IPS DF 4.7 (cell line): ENCODE measurements at regions not wholly inside any gene's neighbourhood (a gene's known extent, or its start where the extent isn't known, plus 50 kb on each side); places are given as distances from the start of the nearest gene placed in this dataset.
"Not testable (repeated sequence)": the region's sequence is repeated elsewhere in the genome, so short reads cannot be mapped to it uniquely, and the experiment has no call there.

Source experiments
- DNase-seq: peaks from one replicate; pipeline ENCODE4 v3.0.0-alpha.2; 2013; ENCODE audit warnings: low spot score; ENCODE audit errors: extremely low read depth

- no peak for DNase-seq
Observed at GRCh38 chr21:28212061-28212460, 780.6 kb downstream of the LTN1 start.

- DNase-seq, result no peak
Observed at GRCh38 chr21:28207436-28208173, 785.1 kb downstream of the LTN1 start.

- DNase-seq, result no peak
Observed at GRCh38 chr21:28200726-28201125, 792.0 kb downstream of the LTN1 start.

- no peak for DNase-seq
Observed at GRCh38 chr21:28196981-28197380, 795.7 kb downstream of the LTN1 start.

GRCh38 chr21:28193189-28193588, 799.5 kb downstream of the LTN1 start:
- DNase-seq, result no peak

GRCh38 chr21:28186604-28187003, 806.1 kb downstream of the LTN1 start:
- DNase-seq, result no peak

- no peak for DNase-seq
Observed at GRCh38 chr21:28181730-28182129, 810.9 kb downstream of the LTN1 start.

- no peak for DNase-seq
Observed at GRCh38 chr21:28179136-28179535, 813.5 kb downstream of the LTN1 start.

- no peak for DNase-seq
Observed at GRCh38 chr21:28177124-28177523, 815.6 kb downstream of the LTN1 start.

GRCh38 chr21:28174701-28175100, 818.0 kb downstream of the LTN1 start:
- DNase-seq, result no peak

- DNase-seq, result no peak
Observed at GRCh38 chr21:28174006-28174405, 818.7 kb downstream of the LTN1 start.

- DNase-seq, result no peak
Observed at GRCh38 chr21:28172376-28172775, 820.3 kb downstream of the LTN1 start.

GRCh38 chr21:28167366-28167765, 825.3 kb downstream of the LTN1 start:
- DNase-seq, result no peak

- DNase-seq, result not testable (repeated sequence)
Observed at GRCh38 chr21:28164519-28164918, 828.2 kb downstream of the LTN1 start.

- not testable (repeated sequence) for DNase-seq
Observed at GRCh38 chr21:28162052-28162451, 830.6 kb downstream of the LTN1 start.

- DNase-seq, result no peak
Observed at GRCh38 chr21:28160378-28160777, 832.3 kb downstream of the LTN1 start.

- DNase-seq, result no peak
Observed at GRCh38 chr21:28159396-28159795, 833.3 kb downstream of the LTN1 start.

GRCh38 chr21:28156590-28156989, 836.1 kb downstream of the LTN1 start:
- no peak for DNase-seq

GRCh38 chr21:28154121-28154520, 838.6 kb downstream of the LTN1 start:
- no peak for DNase-seq

- DNase-seq, result no peak
Observed at GRCh38 chr21:28152732-28153131, 839.9 kb downstream of the LTN1 start.

- no peak for DNase-seq
Observed at GRCh38 chr21:28151758-28152157, 840.9 kb downstream of the LTN1 start.

GRCh38 chr21:28150778-28151177, 841.9 kb downstream of the LTN1 start:
- DNase-seq, result no peak

GRCh38 chr21:28148400-28149064, 844.1 kb downstream of the LTN1 start:
- no peak for DNase-seq
